ENCODE measurements at regions not wholly inside any gene's neighbourhood (a gene's known extent, or its start where the extent isn't known, plus 50 kb on each side); places are given as distances from the start of the nearest gene placed in this dataset.

- POLR2A ChIA-PET, result no interaction called here
- Histone ChIP-seq H3K27ac (ENCODE audit: extremely low read depth, low read depth, low read length) (no peak overlapping the region), H2AFZ (ENCODE audit: low read depth, low read length) (no peak overlapping the region), H3K36me3 (ENCODE audit: control insufficient read depth, insufficient read depth, low read length) (no peaks in the 10 kb centered on the region), H3K4me3 (no peak overlapping the region), H3K9ac (ENCODE audit: insufficient read depth in 1 of 2, low read depth in 2 of 2, low read length in 2 of 2) (no peak overlapping the region), H3K9me1 (ENCODE audit: control insufficient read depth, insufficient read depth, low read length) (no peaks in the 10 kb centered on the region), H3K79me2 (ENCODE audit: control insufficient read depth, insufficient read depth, low read length) (no peaks in the 10 kb centered on the region), H3K9me3 (replicated peaks; ENCODE audit: control insufficient read depth, insufficient read depth, low read depth, low read length) (no peaks in the 10 kb centered on the region), H3K4me2 (ENCODE audit: insufficient read depth, low read length) (no peak overlapping the region), H3K4me1 (replicated peaks in 1 of 2; ENCODE audit: control insufficient read depth in 2 of 2, insufficient read depth in 2 of 2, low read length in 2 of 2) (no peaks in the 10 kb centered on the region; a peak in 1 of 5 replicates), H3K27me3 (ENCODE audit: control insufficient read depth in 2 of 2, insufficient read depth in 2 of 2, low read length in 2 of 2) (no peaks in the 10 kb centered on the region; a peak in 1 of 5 replicates), H4K20me1 (replicated peaks; ENCODE audit: control insufficient read depth, insufficient read depth, low read length) (no peaks in the 10 kb centered on the region)
- DNase-seq (ENCODE audit: extremely low read depth in 1 of 4, low spot score in 3 of 4), result no peak
- in situ Hi-C loops (cut with MboI) (no loop called here), intact Hi-C loops (cut with micrococcal nuclease) (no loop called here)
- no TSS peak for BruUV-seq (replicated peaks)
- CTCF ChIA-PET (ENCODE audit: low intra/inter-chr PET ratio), result no interaction called here
- TF ChIP-seq SMAD3 (CRISPR knock-in tag; conservative IDR thresholded peaks at IDR 0.05) (no peak), ADNP (tag; IDR thresholded peaks at IDR 0.05) (no peak), ZNF436 (CRISPR knock-in tag; IDR thresholded peaks at IDR 0.05) (no peak), PHB2 (IDR thresholded peaks at IDR 0.05; ENCODE audit: low read depth) (no peak), HDGF (IDR thresholded peaks at IDR 0.05) (no peak), THRA (IDR thresholded peaks at IDR 0.05) (no peak), KDM1A (IDR thresholded peaks at IDR 0.05) (no peak), ZNF140 (CRISPR knock-in tag; IDR thresholded peaks at IDR 0.05) (no peak), HNRNPK (IDR thresholded peaks at IDR 0.05; ENCODE audit: low read depth, low read length, poor library complexity, severe bottlenecking) (no peak), FOS (IDR thresholded peaks at IDR 0.05; ENCODE audit: extremely low read depth, insufficient read length) (no peak)
- WGBS (ENCODE audit: insufficient coverage, low coverage, missing lambda C conversion rate), result 0% methylated on average over 3 of the region's 7 CpGs
- ATAC-seq, result no peak
- FAIRE-seq, result no peak
Measured at GRCh38 chr13:20291037-20291436, 58.9 kb upstream of the GJB6 start.
